GM12891 (cell line): ENCODE measurements at regions not wholly inside any gene's neighbourhood (a gene's known extent, or its start where the extent isn't known, plus 50 kb on each side); places are given as distances from the start of the nearest gene placed in this dataset.

Experiments
- PAX5 ChIP-seq: IDR thresholded peaks from 2 replicates; pipeline ENCODE4 v1.6.1; 2011; ENCODE audit warnings: low read length, moderate library complexity, mild to moderate bottlenecking; ENCODE audit not compliant: insufficient read depth, severe bottlenecking
- POLR2A ChIP-seq: IDR thresholded peaks from 2 replicates; pipeline ENCODE4 v1.6.1; 2011; ENCODE audit warnings: low read depth, low read length, control low read depth
- POLR2AphosphoS5 ChIP-seq: IDR thresholded peaks from 2 replicates; pipeline ENCODE4 v1.6.1; 2011; ENCODE audit warnings: low read depth, low read length, control low read depth
- TAF1 ChIP-seq: IDR thresholded peaks from 2 replicates; pipeline ENCODE4 v1.6.1; 2011; ENCODE audit warnings: low read depth, low read length, control low read depth

DNA sequence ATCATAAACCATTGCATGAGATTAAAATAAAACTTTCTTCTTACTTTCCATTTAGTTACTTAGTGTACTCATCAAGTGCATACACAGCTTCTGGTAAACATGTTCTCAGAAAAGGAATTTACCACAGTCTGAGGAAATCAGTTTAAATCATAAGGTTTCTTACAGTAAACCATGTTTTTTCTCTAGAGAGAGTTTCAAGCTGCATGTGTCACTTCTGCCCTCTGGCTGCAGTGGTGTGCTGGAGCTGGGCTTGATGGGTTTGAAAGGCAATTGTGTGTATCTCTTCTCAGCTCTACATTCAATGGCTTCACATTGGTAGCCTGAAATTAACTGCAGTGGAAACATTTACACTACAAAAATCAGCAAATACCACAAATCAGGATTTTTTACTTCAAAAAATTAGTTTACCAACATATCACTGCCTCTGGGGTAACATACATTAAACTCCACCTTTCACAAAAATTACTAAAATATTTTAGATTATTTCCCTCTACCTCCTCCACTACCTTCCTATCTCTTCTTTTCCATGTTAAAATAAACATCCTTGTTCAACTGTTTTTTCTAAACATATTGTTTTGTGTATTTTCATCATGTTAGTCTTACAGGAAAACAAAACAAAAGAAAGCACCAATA, 414.3 kb downstream of the ANXA1 start:
- TF ChIP-seq POLR2A (no peak), POLR2AphosphoS5 (no peak), TAF1 (no peak), PAX5 (no peak)
